ENCODE measurements at regions not wholly inside any gene's neighbourhood (a gene's known extent, or its start where the extent isn't known, plus 50 kb on each side); places are given as distances from the start of the nearest gene placed in this dataset.
"Not testable (repeated sequence)": the region's sequence is repeated elsewhere in the genome, so short reads cannot be mapped to it uniquely, and the experiment has no call there.

GRCh38 chr6:14218519-14218800 lies 100.9 kb downstream of the CD83 start:
- DNase-seq, result no peak

DNA sequence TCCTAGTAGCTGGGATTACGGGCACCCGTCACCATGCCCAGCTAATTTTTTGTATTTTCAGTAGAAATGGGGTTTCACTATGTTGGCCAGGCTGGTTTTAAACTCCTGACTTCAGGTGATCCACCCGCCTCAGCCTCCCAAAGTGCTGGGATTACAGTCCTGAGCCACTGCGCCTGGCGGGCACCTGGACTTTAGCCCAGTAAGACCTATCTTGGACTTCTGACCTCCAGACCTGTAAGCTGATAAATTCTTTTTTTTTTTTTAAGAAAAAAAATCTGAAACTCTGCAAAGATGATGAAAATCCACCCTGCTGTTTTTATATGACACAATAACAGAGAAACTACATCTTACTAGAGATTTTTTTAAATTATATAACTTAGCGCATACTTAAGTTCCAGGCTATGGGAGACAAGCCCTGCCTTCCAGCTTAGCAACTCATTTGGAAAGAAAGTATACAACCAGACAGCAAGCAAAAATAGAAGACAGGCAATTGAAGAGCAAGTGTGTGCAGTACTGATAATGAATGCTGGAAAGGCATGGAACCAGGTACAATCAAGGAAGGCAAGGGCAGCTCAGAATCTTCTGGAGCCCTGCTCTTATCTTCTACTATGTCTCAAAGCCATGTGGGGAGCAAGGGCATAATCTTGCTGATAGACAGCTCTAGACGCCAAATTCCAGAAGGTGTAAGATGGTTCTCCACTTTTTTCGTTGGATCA lies 104.2 kb downstream of the CD83 start:
- no peak for DNase-seq

DNA sequence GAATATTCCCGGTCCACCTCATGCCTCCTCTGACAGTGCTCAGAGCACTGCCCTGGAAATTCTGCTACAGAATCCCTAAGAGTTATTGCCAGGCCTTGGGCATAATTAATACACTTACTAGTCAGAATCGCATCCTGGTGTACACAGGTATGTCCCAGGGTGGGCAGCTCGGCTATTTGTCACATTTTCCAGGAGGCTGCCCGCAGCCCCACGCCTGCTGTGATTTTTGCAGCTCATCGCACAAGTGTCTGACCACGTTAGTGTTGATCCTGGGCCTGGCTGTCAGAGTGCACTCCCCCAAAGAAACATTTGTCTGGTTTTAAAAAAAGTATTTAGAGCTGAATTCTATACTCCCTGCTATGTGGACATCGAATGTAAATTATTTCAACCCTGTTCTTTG lies 105.4 kb downstream of the CD83 start:
- no peak for DNase-seq

DNA sequence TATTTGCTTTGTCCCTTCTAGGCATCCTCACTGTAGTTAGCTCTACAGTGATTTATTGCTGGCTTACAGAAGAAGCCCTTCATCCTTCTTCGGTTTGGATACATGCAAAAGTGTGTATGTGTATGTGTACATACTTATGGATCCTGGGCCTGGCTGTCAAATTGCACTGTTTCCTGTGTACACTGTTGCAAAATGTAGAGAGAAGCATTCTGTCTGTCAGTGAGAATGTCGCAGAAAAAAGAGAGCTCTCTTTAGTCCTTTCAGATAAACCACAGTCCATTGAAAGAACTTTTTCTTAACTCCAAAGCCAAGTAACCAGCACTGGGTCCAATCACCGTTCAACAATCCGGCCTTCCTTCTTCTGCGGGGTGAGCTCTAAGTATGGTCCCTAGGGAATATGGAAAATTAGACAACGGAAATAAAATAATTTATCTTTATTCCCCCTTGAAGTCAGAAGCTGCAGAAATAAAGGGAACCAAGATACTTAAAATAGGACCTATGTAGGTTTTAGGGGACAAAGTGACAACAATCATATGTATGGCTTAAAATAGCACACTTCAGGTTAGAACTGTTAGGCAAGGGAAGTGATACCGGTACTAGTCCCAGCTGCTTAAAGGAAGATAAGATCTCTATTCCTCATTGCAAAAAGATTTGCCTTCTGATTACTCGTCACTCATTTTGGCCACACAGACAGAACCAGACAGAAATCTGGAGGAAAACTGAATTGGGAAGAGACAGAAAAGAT lies 107.0 kb downstream of the CD83 start:
- no peak for DNase-seq

DNA sequence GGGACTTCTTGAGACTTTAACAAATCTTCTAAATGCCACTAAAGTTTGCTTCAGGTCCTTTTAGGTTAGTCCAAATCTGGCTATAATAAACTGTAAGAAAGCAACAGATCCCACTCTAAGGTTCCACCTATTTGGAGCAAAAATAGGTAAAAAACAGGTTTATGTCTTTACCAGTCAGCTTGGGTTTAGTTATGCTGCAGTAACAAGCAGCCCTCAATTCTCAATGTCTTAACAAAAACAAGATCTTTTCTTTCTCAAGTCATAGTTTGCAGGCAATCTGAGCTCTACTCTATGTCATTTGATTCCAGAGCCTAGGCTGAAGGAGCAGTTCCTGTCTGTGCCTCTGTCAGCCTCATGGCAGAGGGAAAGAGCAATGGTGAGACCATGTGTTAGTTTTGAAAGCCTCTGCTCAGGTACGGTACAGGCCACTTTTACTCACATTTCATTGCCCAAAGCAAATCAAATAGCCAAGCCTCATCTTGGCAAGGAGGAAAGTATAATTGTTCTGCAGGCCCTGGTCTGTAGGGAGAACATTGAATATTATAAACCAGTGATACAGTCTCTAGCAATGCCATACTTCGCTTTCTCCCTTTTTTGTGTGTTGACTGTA lies 108.6 kb downstream of the CD83 start:
- no peak for DNase-seq

DNA sequence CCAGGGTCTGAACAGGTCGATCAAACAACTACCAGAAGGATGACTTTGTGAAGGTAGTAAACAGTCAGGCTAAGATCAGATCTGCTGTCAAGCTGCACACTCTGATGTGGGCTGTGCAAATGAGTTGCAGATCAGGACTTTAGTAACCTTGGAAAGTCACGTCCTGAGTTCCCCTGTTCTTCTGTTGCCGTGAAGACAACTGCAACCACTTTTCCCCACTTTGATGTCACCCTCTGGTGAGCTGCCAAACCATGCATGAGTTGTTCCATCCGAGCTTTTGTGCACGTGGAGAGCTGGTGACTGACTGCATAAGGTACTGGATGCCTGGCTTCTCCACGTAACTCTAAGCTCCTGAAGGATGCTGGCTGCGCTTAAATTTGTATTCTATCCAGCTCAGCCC lies 111.0 kb downstream of the CD83 start:
- DNase-seq, result peak; percentile 6

GRCh38 chr6:14231071-14231483 lies 113.5 kb downstream of the CD83 start:
- no peak for DNase-seq

- no peak for DNase-seq
These were observed 114.1 kb downstream of the CD83 start for GRCh38 chr6:14231501-14232280.

DNA sequence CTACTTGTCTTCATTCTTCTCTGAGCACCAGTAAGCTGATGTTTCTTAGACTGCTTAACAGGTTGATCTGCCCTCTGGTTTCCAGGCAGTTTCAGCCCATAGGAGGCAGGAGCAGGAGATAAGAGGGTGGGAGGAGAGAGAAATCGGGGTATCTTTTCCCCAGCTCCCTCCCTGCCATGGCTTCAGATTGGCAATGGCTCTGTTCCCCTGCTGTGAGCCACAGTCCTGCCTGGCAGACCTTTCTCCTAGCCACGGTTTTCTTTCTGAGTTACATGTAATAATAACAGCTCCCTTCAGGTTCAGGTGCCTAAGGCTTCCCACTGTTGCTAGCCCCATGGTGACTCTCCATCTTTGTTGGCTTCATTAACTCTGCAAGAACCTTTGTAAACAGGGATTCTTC lies 115.3 kb downstream of the CD83 start:
- DNase-seq, result no peak

GRCh38 chr6:14235653-14236356 lies 118.2 kb downstream of the CD83 start:
- DNase-seq, result no peak

DNA sequence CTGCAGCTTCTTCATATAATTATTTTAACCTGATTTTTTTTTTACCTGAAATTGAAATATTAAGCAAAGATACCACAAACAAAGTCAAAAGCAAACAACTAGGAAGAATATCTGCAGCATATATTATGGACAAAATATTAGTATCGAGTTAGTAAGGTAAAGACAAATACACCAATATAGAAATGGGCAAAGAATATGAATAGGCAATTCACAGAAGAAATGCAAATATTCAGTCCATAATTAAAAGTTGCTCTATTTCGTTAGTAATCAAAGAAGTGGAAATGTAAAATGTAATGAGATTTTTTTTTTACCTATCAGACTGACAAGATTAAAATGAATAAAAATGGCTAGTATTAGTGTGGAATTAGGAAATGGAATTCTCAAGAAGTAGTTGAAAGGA lies 121.5 kb downstream of the CD83 start:
- no peak for DNase-seq

- no peak for DNase-seq
These were observed 123.0 kb downstream of the CD83 start for GRCh38 chr6:14240411-14241166.

- DNase-seq, result no peak
These were observed 123.9 kb downstream of the CD83 start for GRCh38 chr6:14241255-14242070.

DNA sequence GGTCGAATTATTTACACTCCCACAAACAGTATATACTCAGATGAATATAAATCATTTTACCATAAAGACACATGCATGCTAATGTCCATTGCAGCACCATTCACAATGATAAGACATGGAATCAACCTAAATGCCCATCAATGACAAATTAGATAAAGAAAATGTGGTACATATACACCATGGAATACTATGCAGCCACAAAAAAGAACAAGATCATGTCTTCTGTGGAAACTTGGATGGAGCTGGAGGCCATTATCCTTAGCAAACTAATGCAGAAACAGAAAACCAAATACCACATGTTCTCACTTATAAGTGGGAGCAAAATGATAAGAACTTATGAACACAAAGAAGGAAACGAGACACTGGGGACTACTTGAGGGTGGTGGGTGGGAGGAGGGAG lies 125.3 kb downstream of the CD83 start:
- DNase-seq, result not testable (repeated sequence)

- DNase-seq, result no peak
These were observed 126.0 kb downstream of the CD83 start for GRCh38 chr6:14243597-14243996.

- DNase-seq, result no peak
These were observed 129.3 kb downstream of the CD83 start for GRCh38 chr6:14246876-14247275.

DNA sequence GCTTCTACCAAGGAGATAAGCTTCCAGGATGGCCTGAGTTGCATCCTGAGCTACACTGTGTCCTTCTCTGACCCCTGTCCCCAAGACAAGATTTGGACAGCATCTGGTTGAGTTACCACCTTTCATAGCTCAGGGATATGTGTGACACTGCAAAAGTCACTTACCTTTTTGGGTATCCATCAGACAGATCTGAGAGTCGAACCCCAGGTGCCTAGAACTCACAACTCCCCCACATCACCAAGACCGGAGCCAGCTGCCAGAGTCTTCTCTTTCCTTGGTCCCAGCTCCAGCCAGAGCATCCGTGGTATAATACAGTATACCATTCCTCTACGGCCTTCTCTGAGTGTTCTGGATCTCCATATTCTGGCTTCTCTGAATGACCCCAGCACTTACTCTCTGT lies 133.0 kb downstream of the CD83 start:
- DNase-seq, result no peak

DNA sequence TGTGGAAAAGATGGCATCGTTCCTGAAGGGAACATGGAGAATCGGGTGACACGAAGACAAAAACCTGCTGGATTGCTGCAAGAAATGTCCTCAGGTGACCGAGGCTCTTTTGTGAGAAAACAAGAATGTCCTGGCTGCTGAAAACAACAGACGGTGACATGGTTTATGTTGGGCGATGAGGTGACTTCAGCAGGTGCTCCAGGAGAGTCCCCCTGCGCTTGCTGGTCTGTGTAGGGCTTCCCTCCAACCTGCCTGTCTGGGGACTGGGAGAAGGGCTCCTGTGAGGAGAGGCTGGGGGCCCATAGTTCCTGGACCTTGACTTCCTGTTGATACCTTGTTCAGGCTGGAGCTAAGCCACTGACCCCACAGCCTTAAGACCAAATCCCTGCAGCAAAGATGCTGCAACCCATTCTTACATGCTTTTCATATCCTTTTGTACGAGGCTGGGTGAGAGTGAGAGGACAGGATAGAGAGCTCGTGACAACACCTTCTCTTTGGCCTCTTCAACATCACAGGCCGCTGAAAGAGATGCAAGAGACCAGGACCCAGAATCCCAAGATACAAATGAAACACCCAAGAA lies 134.8 kb downstream of the CD83 start:
- DNase-seq, result no peak

GRCh38 chr6:14254505-14254904 lies 136.9 kb downstream of the CD83 start:
- no peak for DNase-seq

DNA sequence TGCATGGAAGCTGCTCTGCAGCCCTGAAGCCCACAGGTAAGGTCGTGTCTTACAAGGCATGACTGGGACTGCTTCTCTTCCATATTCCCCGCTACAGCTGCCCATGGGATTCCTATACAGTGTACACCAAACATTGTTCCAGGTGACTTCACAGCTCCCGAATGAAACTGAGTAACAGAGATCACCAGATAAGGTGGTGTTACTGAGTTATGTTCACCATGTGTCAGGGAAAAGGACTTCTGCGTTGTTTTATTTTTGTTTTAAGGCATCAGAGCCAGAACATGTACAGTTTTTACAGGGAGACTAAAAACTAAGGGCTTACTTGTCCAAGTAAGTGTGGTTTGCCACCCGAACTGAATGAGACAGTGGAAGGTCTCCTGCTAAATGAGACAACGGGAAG lies 138.3 kb downstream of the CD83 start:
- no peak for DNase-seq

- DNase-seq, result no peak
These were observed 140.5 kb downstream of the CD83 start for GRCh38 chr6:14258117-14258516.
